ENCODE measurements at regions not wholly inside any gene's neighbourhood (a gene's known extent, or its start where the extent isn't known, plus 50 kb on each side); places are given as distances from the start of the nearest gene placed in this dataset.

DNA sequence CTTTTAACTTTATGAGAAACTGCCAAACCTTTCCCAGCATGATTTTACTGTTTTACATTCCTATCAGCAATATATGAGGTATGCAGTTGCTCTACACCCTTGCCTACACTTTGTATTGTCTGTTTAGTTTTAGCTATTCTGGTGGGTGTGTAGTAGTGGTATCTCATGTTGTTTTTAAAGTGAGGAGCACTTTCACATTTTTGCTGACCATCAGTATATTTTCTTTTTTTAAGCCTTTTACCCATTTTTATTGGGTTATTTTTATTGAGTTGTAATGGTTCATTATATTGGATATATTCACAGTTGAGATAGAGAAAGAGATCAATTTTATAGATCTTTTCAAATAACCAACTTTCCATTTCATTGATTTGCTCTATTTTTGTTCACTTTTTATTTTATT, 102.4 kb downstream of the BARX1 start:
- FAIRE-seq = no peak
- no peak for DNase-seq (ENCODE audit: insufficient read length, low spot score)
- TF ChIP-seq, protein P1, sequence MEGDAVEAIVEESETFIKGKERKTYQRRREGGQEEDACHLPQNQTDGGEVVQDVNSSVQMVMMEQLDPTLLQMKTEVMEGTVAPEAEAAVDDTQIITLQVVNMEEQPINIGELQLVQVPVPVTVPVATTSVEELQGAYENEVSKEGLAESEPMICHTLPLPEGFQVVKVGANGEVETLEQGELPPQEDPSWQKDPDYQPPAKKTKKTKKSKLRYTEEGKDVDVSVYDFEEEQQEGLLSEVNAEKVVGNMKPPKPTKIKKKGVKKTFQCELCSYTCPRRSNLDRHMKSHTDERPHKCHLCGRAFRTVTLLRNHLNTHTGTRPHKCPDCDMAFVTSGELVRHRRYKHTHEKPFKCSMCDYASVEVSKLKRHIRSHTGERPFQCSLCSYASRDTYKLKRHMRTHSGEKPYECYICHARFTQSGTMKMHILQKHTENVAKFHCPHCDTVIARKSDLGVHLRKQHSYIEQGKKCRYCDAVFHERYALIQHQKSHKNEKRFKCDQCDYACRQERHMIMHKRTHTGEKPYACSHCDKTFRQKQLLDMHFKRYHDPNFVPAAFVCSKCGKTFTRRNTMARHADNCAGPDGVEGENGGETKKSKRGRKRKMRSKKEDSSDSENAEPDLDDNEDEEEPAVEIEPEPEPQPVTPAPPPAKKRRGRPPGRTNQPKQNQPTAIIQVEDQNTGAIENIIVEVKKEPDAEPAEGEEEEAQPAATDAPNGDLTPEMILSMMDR (IDR thresholded peaks at IDR 0.05; ENCODE audit: insufficient read depth, missing control alignments) = no peak

DNA sequence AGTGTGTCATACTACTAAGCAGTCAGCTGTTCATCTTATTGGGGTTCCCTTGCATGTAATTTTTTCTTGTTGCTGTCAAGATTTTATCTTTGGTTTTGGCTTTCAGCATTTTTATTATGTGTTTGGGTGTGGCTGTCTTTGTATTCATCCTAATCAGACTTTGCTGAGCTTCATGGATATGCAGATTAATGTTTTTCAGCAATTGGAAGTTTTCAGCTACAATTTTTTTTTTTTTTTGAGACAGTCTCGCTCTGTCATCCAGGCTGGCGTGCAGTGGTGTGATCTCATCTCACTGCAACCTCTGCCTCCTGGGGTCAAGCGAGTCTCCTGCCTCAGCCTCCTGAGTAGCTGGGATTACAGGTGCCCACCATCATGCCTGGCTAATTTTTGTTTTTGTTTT, 108.8 kb downstream of the BARX1 start:
- DNase-seq (ENCODE audit: insufficient read length, low spot score) (no peak), FAIRE-seq (no peak)
- TF ChIP-seq, protein P1 (IDR thresholded peaks at IDR 0.05; ENCODE audit: insufficient read depth, missing control alignments) = no peak

DNA sequence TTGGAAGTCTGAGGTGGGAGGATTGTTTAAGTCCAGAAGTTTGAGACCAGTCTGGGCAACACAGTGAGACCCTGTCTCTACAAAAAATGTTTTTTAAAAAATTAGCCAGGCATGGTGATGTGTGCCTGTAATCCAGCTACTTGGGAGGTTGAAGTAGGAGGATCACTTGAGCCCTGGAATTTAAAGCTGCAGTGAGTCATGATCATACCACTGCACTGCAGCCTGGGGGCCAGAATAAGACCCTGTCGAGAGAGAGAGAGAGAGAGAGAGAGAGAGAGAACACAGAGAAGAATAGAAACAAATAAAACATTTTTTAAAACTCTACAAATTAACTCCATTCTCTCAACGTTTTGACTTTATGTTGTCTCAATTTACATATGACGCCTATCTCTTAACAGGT, 111.8 kb downstream of the BARX1 start:
- FAIRE-seq = no peak
- TF ChIP-seq, protein P1 (IDR thresholded peaks at IDR 0.05; ENCODE audit: insufficient read depth, missing control alignments) = no peak
- no peak for DNase-seq (ENCODE audit: insufficient read length, low spot score)

DNA sequence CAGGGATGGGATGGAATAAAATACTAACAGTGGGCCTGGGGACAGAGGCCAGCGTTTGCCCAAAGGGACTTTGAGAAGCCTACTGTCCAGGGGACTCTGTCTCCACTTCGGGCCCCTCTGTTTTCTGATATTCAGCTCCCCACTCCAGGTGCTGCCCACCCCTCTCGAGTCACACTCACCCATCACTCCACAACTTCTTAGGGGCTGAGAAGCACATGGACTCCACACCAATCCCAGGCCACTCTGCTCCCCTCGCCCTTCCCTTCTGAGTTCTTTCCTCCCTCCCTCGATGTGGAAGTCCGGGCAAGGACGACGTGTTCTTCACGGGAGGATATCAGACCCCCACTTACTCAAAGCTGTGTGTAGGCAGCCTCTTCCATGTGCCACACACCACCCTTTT, 124.5 kb downstream of the BARX1 start:
- FAIRE-seq (no peak), DNase-seq (ENCODE audit: insufficient read length, low spot score) (no peak)
- TF ChIP-seq, protein P1 (IDR thresholded peaks at IDR 0.05; ENCODE audit: insufficient read depth, missing control alignments) = no peak

DNA sequence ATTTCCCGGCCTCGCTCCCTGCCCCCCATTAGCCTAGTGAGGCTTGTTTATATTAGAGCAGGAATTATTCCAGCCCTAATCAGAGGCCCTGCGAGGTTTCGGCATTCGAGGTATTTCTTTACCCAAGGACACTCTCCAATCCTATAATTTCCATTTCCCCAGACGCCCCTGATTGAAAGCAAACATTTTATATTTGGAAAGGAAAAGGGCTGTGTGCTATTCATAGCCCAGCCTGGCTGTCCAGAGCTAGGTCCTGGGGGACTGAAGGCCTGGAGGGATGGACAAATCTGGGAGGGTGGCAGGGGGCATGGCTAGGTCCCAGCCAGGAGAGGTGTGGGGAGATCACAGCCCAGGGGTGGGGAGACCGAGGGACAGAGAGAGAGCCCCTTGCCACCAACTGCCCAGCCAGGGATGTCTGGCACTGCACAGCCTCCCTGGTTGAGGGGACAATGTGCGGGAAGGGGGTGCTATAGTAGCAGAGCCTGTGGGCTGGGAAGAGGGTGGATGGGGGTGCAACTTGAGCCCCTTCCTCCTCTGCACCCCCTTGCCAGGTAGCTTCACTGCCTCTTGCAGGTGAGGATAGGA, 125.1 kb downstream of the BARX1 start:
- FAIRE-seq (no peak), DNase-seq (ENCODE audit: insufficient read length, low spot score) (no peak)
- TF ChIP-seq, protein P1 (IDR thresholded peaks at IDR 0.05; ENCODE audit: insufficient read depth, missing control alignments) = no peak

DNA sequence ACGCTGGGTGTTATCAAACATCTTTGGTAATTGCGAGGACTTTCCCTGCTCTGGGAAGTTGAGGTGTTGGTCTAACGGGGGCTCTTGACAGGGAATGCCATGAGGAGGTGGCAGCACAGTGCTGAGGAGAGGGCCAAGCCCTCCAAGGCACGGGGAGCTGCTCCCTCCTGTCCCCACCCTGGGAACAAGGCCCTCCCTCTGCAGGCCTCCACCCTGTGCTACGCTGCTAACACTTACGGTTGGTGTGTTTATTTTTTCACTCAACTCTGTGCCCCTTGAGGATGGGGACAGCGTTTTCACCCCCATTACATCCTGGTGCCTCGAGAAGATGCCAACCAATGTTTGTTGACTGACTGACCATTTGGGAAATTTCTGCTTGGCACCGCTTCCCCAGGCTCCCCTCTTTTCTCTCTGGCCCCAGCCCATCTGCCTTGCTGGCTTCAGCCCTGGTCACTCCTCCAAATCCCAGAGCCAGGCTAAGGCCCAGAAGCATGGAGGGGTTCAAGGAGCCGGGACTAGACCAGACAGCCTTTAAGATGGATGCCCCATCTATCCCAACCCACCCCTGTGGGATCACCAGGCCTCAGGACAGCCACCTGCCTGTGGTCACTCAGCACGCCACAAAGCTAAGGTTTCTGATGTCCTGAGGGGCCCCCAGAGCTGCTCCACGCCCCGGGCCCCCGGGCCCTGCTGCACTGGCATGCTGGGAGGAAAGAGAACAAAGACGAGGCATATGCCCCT, 125.7 kb downstream of the BARX1 start:
- no peak for FAIRE-seq
- DNase-seq (ENCODE audit: insufficient read length, low spot score) = no peak
- TF ChIP-seq, protein P1 (IDR thresholded peaks at IDR 0.05; ENCODE audit: insufficient read depth, missing control alignments) = no peak
